ENCODE measurements at regions not wholly inside any gene's neighbourhood (a gene's known extent, or its start where the extent isn't known, plus 50 kb on each side); places are given as distances from the start of the nearest gene placed in this dataset.
"Not testable (repeated sequence)": the region's sequence is repeated elsewhere in the genome, so short reads cannot be mapped to it uniquely, and the experiment has no call there.

GRCh38 chr6:159642995-159643394, 50.0 kb downstream of the SOD2 start:
- DNase-seq: no peak

- DNase-seq: no peak
Observed at GRCh38 chr6:159642481-159642880, 50.6 kb downstream of the SOD2 start.

- DNase-seq: no peak
Observed at GRCh38 chr6:159640722-159641482, 52.1 kb downstream of the SOD2 start.

- no peak for DNase-seq
Observed at GRCh38 chr6:159640322-159640721, 52.7 kb downstream of the SOD2 start.

GRCh38 chr6:159639721-159640120, 53.3 kb downstream of the SOD2 start:
- no peak for DNase-seq

GRCh38 chr6:159633196-159633595, 59.8 kb downstream of the SOD2 start:
- peak in 1 of 5 experiments; percentile 16 for DNase-seq

GRCh38 chr6:159631886-159632285, 61.2 kb downstream of the SOD2 start:
- DNase-seq: no peak

- DNase-seq: no peak
Observed at GRCh38 chr6:159627939-159628338, 65.1 kb downstream of the SOD2 start.

- not testable (repeated sequence) for DNase-seq
Observed at GRCh38 chr6:159626506-159626905, 66.5 kb downstream of the SOD2 start.

- no peak for DNase-seq
Observed at GRCh38 chr6:159623156-159623555, 69.9 kb downstream of the SOD2 start.

- no peak for DNase-seq
Observed at GRCh38 chr6:159620947-159621346, 72.1 kb downstream of the SOD2 start.

GRCh38 chr6:159617444-159617843, 75.6 kb downstream of the SOD2 start:
- no peak for DNase-seq

GRCh38 chr6:159616456-159616855, 76.6 kb downstream of the SOD2 start:
- no peak for DNase-seq

- DNase-seq: no peak
Observed at GRCh38 chr6:159615918-159616317, 77.1 kb downstream of the SOD2 start.

- DNase-seq: no peak
Observed at GRCh38 chr6:159610881-159611280, 82.2 kb downstream of the SOD2 start.

GRCh38 chr6:159609652-159610178, 83.3 kb downstream of the SOD2 start:
- DNase-seq: no peak

- peak in 1 of 5 experiments; percentile 10 for DNase-seq
Observed at GRCh38 chr6:159608961-159609651, 83.9 kb downstream of the SOD2 start.

GRCh38 chr6:159606786-159607185, 86.3 kb downstream of the SOD2 start:
- no peak for DNase-seq

GRCh38 chr6:159604443-159604956, 88.5 kb downstream of the SOD2 start:
- no peak for DNase-seq

GRCh38 chr6:159602431-159603041, 90.5 kb downstream of the SOD2 start:
- DNase-seq: no peak

GRCh38 chr6:159601211-159601610, 91.8 kb downstream of the SOD2 start:
- no peak for DNase-seq

- DNase-seq: no peak
Observed at GRCh38 chr6:159595173-159595572, 97.9 kb downstream of the SOD2 start.

GRCh38 chr6:159594750-159595117, 98.3 kb downstream of the SOD2 start:
- no peak for DNase-seq

Data from T-helper 2 cell (primary cell).